ENCODE measurements at regions not wholly inside any gene's neighbourhood (a gene's known extent, or its start where the extent isn't known, plus 50 kb on each side); places are given as distances from the start of the nearest gene placed in this dataset.

DNA sequence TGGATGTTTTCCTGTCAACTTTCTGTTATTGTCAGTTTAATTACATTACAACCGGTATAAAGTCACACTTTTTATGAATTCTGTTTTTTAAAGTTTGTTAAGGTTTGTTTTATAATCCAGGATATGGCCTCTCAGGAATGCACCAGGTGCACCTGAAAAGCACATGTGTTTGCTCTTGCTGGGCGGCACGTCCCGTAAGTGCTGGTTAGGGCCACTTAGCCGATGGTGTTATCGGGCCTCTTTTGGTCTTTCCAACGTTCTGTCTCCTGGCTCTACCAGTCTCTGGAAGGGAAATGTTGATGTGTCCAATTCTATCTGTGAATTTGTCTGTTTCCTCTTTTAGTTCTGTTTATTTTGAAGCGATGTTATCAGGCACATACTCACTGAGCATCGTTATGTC is 695.7 kb downstream of the BRD1 start:
- H3F3A ChIP-seq (ENCODE audit: insufficient read depth, low read length): no peaks in the 10 kb centered on the region
- no peak overlapping the region for H3K9ac ChIP-seq (ENCODE audit: low read length)
- H2AFZ ChIP-seq (ENCODE audit: low read length): no peak overlapping the region
- TF ChIP-seq EZH2phosphoT487 (IDR thresholded peaks at IDR 0.05; ENCODE audit: low read length) (no peak), EZH2 (optimal IDR thresholded peaks at IDR 0.05; ENCODE audit: low read depth, low read length) (no peak)
- TF ChIP-seq, protein P1, sequence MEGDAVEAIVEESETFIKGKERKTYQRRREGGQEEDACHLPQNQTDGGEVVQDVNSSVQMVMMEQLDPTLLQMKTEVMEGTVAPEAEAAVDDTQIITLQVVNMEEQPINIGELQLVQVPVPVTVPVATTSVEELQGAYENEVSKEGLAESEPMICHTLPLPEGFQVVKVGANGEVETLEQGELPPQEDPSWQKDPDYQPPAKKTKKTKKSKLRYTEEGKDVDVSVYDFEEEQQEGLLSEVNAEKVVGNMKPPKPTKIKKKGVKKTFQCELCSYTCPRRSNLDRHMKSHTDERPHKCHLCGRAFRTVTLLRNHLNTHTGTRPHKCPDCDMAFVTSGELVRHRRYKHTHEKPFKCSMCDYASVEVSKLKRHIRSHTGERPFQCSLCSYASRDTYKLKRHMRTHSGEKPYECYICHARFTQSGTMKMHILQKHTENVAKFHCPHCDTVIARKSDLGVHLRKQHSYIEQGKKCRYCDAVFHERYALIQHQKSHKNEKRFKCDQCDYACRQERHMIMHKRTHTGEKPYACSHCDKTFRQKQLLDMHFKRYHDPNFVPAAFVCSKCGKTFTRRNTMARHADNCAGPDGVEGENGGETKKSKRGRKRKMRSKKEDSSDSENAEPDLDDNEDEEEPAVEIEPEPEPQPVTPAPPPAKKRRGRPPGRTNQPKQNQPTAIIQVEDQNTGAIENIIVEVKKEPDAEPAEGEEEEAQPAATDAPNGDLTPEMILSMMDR (IDR thresholded peaks at IDR 0.05; ENCODE audit: low read length): no peak
- DNase-seq: no peak
- H3K9me3 ChIP-seq (replicated peaks; ENCODE audit: insufficient read depth, low read length): no peaks in the 10 kb centered on the region
- H3K36me3 ChIP-seq (replicated peaks; ENCODE audit: insufficient read depth, low read length): no peaks in the 10 kb centered on the region
- no peaks in the 10 kb centered on the region for H3K9me2 ChIP-seq (replicated peaks; ENCODE audit: insufficient read depth, low read length)
- H3K4me2 ChIP-seq (ENCODE audit: low read depth, low read length): no peak overlapping the region
- peaks cover 64% of the 10 kb centered on the region for H3K27me3 ChIP-seq (replicated peaks; ENCODE audit: insufficient read depth, low read length)
- no peaks in the 10 kb centered on the region for H4K20me1 ChIP-seq (ENCODE audit: insufficient read depth, low read length)
- no peaks in the 10 kb centered on the region for H3K79me2 ChIP-seq (ENCODE audit: low read length)
- H3K4me1 ChIP-seq (ENCODE audit: low read length): no peaks in the 10 kb centered on the region
- no peak overlapping the region for H3K27ac ChIP-seq (ENCODE audit: low read length)
- no peak overlapping the region for H3K4me3 ChIP-seq (ENCODE audit: low read length)

DNA sequence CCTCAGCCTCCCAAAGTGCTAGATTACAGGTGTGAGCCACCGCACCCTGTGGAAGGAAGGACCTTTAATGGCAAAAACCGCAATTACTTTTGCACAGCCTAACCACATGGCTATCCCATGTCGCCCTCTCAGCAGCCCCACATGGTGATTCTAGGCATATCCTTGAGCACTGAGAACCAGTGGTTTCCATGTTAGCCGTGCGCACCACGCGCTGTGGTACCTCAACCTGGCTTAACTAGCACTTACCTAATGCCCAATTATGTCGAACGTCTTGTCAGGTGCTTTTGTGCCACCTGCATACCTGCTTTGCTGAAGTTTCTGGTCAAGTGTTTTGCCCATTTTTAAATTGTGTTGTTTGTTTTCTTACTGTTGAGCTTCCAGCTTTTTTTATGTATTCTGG is 697.9 kb downstream of the BRD1 start:
- Histone ChIP-seq H3F3A (ENCODE audit: insufficient read depth, low read length) (no peaks in the 10 kb centered on the region), H3K9me2 (replicated peaks; ENCODE audit: insufficient read depth, low read length) (no peaks in the 10 kb centered on the region), H3K4me3 (ENCODE audit: low read length) (no peak overlapping the region), H4K20me1 (ENCODE audit: insufficient read depth, low read length) (no peaks in the 10 kb centered on the region), H3K36me3 (replicated peaks; ENCODE audit: insufficient read depth, low read length) (no peaks in the 10 kb centered on the region), H3K9ac (ENCODE audit: low read length) (no peak overlapping the region), H3K9me3 (replicated peaks; ENCODE audit: insufficient read depth, low read length) (no peaks in the 10 kb centered on the region), H3K4me2 (ENCODE audit: low read depth, low read length) (no peak overlapping the region), H3K79me2 (ENCODE audit: low read length) (no peaks in the 10 kb centered on the region), H2AFZ (ENCODE audit: low read length) (no peak overlapping the region), H3K27ac (ENCODE audit: low read length) (no peak overlapping the region), H3K4me1 (ENCODE audit: low read length) (no peaks in the 10 kb centered on the region), H3K27me3 (replicated peaks; ENCODE audit: insufficient read depth, low read length) (peaks cover 54% of the 10 kb centered on the region)
- no peak for DNase-seq
- TF ChIP-seq EZH2phosphoT487 (IDR thresholded peaks at IDR 0.05; ENCODE audit: low read length): no peak
- no peak for TF ChIP-seq EZH2 (optimal IDR thresholded peaks at IDR 0.05; ENCODE audit: low read depth, low read length)
- TF ChIP-seq, protein P1 (IDR thresholded peaks at IDR 0.05; ENCODE audit: low read length): no peak

DNA sequence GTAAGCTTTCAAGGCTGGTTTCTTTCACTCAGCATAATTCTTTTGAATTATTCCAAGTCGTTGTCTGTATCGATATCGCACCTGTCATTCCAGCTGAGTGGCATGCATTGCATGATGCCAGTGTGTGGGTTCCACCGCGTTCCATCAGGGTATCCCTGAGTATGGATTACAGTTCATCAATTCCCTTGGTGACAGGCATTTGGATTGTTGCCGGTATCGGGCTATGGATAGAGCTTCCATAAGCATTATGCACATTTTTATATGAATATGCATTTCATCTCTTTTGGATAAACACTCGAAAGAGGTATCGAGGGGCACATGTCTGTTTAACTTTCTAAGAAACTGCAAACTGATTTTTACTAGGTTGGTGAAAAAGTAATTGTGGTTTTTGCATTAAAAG is 698.8 kb downstream of the BRD1 start:
- H3K27ac ChIP-seq (ENCODE audit: low read length): no peak overlapping the region
- no peaks in the 10 kb centered on the region for H3K9me2 ChIP-seq (replicated peaks; ENCODE audit: insufficient read depth, low read length)
- no peaks in the 10 kb centered on the region for H3K36me3 ChIP-seq (replicated peaks; ENCODE audit: insufficient read depth, low read length)
- no peaks in the 10 kb centered on the region for H3F3A ChIP-seq (ENCODE audit: insufficient read depth, low read length)
- DNase-seq: no peak
- TF ChIP-seq, protein P1 (IDR thresholded peaks at IDR 0.05; ENCODE audit: low read length): no peak
- no peak for TF ChIP-seq EZH2 (optimal IDR thresholded peaks at IDR 0.05; ENCODE audit: low read depth, low read length)
- TF ChIP-seq EZH2phosphoT487 (IDR thresholded peaks at IDR 0.05; ENCODE audit: low read length): no peak
- H4K20me1 ChIP-seq (ENCODE audit: insufficient read depth, low read length): no peaks in the 10 kb centered on the region
- H3K27me3 ChIP-seq (replicated peaks; ENCODE audit: insufficient read depth, low read length): peaks cover 50% of the 10 kb centered on the region
- no peak overlapping the region for H3K9ac ChIP-seq (ENCODE audit: low read length)
- no peaks in the 10 kb centered on the region for H3K4me1 ChIP-seq (ENCODE audit: low read length)
- H3K79me2 ChIP-seq (ENCODE audit: low read length): no peaks in the 10 kb centered on the region
- H3K9me3 ChIP-seq (replicated peaks; ENCODE audit: insufficient read depth, low read length): no peaks in the 10 kb centered on the region
- H2AFZ ChIP-seq (ENCODE audit: low read length): no peak overlapping the region
- no peak overlapping the region for H3K4me2 ChIP-seq (ENCODE audit: low read depth, low read length)
- H3K4me3 ChIP-seq (ENCODE audit: low read length): no peak overlapping the region

Measured in MM.1S (cell line).